ENCODE measurements at regions not wholly inside any gene's neighbourhood (a gene's known extent, or its start where the extent isn't known, plus 50 kb on each side); places are given as distances from the start of the nearest gene placed in this dataset.

DNA sequence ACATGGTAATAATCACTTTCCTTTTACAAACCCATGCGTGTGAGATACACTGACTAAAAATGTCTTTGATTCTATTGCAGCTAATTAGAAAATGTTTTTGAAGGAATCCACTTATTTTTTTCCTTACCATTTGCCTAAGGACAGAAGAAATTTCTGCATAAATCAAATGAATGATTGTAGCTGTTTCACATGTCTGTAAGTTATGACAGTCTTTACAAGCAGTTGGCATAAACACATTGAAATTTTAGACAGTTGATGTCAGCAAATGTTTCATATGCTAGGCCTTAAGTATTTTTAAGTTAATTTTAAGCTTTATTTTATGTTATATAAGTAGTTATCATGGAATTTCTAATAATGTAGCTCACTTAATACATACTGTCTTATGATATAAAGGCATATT, 598.4 kb upstream of the SLITRK6 start:
- TF ChIP-seq, protein P1, sequence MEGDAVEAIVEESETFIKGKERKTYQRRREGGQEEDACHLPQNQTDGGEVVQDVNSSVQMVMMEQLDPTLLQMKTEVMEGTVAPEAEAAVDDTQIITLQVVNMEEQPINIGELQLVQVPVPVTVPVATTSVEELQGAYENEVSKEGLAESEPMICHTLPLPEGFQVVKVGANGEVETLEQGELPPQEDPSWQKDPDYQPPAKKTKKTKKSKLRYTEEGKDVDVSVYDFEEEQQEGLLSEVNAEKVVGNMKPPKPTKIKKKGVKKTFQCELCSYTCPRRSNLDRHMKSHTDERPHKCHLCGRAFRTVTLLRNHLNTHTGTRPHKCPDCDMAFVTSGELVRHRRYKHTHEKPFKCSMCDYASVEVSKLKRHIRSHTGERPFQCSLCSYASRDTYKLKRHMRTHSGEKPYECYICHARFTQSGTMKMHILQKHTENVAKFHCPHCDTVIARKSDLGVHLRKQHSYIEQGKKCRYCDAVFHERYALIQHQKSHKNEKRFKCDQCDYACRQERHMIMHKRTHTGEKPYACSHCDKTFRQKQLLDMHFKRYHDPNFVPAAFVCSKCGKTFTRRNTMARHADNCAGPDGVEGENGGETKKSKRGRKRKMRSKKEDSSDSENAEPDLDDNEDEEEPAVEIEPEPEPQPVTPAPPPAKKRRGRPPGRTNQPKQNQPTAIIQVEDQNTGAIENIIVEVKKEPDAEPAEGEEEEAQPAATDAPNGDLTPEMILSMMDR (IDR thresholded peaks at IDR 0.05) = no peak
- TF ChIP-seq POLR2A (IDR thresholded peaks at IDR 0.05) (no peak), EP300 (IDR thresholded peaks at IDR 0.05) (no peak)

Data from ovary (tissue), 3 donors.